ENCODE measurements at regions not wholly inside any gene's neighbourhood (a gene's known extent, or its start where the extent isn't known, plus 50 kb on each side); places are given as distances from the start of the nearest gene placed in this dataset.

GRCh38 chr11:113526521-113526920, 51.3 kb upstream of the DRD2 start:
- TF ChIP-seq CTCF (IDR thresholded peaks at IDR 0.05) (no peak), POLR2A (IDR thresholded peaks at IDR 0.05) (no peak), POLR2AphosphoS5 (IDR thresholded peaks at IDR 0.05; ENCODE audit: insufficient read depth in 1 of 2, low read depth in 1 of 2) (no peak)

Measured in vagina (tissue), 2 donors.